H1 (cell line): ENCODE measurements at regions not wholly inside any gene's neighbourhood (a gene's known extent, or its start where the extent isn't known, plus 50 kb on each side); places are given as distances from the start of the nearest gene placed in this dataset.

ENCODE experiments used
- ASH2L ChIP-seq: fragments of 200-600, 300-600 bp; sonication (generic); IDR thresholded peaks from one replicate; pipeline ENCODE4 v1.7.1; 2017; ENCODE audit warnings: low read length
- GTF2F1 ChIP-seq: IDR thresholded peaks from 2 replicates; pipeline ENCODE4 v1.6.1; 2012; ENCODE audit warnings: low read depth, low read length, improper control_type of control experiment, borderline replicate concordance
- SIRT6 ChIP-seq: IDR thresholded peaks from one replicate; pipeline ENCODE4 v1.7.1; 2012; ENCODE audit warnings: low read length, inconsistent platforms
- TAF1 ChIP-seq: IDR thresholded peaks from 2 replicates; pipeline ENCODE4 v1.6.1; 2011; ENCODE audit warnings: mild to moderate bottlenecking, low read depth, low read length

DNA sequence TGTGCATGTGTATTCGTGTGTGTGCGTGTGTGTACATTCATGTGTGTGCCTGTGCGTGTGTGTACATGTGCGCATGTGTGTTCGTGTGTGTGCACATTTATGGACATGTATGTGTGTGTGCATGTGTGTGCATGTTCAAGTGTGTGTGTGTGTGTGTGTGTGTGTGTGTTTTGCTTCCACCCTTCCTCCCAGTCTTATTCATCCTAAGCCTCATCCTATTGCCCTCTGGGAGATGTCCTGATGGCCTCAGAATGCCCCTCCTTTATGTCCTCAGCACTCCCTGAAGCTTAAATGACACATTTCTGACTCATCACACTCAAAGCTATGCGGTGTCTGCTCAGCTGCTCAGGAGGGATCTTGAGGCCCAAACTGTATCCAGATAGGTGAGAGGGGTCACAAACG, 76.6 kb upstream of the CCDC167 start (continued):
- TF ChIP-seq SIRT6 (no peak), GTF2F1 (no peak), ASH2L (no peak), TAF1 (no peak)
- TF ChIP-seq, all 59 proteins: peak for 0
